Sciatic nerve (tissue), 2 donors: ENCODE measurements at regions not wholly inside any gene's neighbourhood (a gene's known extent, or its start where the extent isn't known, plus 50 kb on each side); places are given as distances from the start of the nearest gene placed in this dataset.

Experiments
- ATAC-seq: fragments of 200-7000 bp; cut with Tn5 transposase; one replicate; pipeline ENCODE4 v1.9.1; 2020; ENCODE audit warnings: mild to moderate bottlenecking, moderate library complexity
- DNase-seq: peaks from one replicate; pipeline ENCODE4 v3.0.0-alpha.2; 2020; ENCODE audit warnings: low spot score
- intact Hi-C: fragments of 100-400 bp; cut with DNase I; formaldehyde crosslinking; loops from one replicate; pipeline ENCODE4 v1.14.2; 2022
- donor health status: DM: no; HTN: no; CAD: no.
- donor health status: DM: no; HTN: no; CAD: no.

DNA sequence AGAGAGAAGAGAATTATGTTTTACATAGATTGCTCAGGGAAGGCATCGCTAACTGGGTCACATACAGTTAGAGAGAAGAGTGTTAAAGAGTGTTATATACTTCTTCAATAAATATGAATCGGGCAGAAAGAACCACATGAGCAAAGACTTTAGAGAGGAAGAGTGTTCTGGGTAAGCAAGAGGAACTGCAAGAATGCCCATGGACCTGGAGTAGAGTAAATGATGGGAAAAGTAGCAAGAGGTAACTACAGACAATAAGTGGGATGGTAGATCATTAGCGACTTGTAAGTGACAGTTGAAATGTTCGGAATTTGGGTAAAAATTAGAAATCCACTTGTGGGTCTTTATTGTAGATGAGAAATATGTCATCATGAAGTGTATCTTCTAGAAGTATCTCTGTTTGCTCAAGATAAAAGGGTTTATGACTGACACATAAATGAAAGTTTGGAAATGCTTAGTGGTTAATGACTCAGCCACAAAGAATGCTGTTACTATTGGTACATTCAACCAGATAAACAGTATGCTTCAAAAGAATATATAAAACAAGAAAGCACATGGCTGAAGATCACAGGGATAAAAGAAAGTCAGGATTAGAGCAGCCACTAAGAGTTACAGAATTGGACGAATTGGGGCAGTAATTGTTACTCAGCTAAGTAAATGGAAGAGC lies 229.3 kb downstream of the CASP12 start:
- intact Hi-C loops: loop anchor here (5.0 kb wide), 1 partner anchor 823 kb away; no protein-coding TSS in a partner anchor
- DNase-seq: no peak
- no peak for ATAC-seq

DNA sequence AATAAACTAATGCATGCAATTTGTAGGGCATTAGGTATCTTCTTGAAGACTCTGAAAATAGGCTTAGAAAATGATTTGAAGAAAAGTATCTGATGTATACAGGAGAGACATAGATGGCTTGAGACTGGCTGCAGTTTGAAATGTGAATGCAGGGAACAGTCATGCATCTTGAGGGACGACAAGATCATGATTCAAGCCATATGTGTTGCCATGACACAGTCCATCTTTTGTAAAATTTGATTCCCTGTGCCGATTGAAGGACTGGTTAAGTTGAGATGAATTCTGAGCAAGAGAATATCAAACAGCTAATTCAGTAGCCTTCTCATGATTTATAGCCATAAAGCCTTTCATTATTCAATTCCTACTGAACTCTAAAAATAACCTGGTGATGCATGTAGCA lies 231.6 kb downstream of the CASP12 start:
- ATAC-seq: no peak
- DNase-seq: no peak
- intact Hi-C loops: loop anchor here (5.0 kb wide), 1 partner anchor 826 kb away; no protein-coding TSS in a partner anchor

DNA sequence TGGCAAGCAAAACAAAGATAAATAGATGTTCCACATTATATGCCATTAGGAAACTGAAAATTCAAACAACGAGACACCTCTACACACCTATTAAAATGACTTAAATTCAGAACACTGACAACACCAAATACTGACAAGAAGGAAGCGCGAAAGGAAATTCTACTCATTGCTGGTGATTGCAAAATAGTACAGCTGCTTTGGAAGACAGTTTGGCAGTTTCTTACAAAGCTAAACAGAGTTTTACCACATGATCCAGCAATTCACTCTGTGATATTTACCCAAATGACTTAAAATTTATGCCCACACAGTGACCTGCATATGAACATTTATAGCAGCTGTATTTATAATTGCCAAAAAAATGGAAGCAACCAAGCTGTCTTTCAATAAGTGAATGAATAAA lies 232.6 kb downstream of the CASP12 start:
- intact Hi-C loops: loop anchor here (5.0 kb wide), 1 partner anchor 827 kb away; no protein-coding TSS in a partner anchor
- DNase-seq (no peak), ATAC-seq (peak; percentile 62)

DNA sequence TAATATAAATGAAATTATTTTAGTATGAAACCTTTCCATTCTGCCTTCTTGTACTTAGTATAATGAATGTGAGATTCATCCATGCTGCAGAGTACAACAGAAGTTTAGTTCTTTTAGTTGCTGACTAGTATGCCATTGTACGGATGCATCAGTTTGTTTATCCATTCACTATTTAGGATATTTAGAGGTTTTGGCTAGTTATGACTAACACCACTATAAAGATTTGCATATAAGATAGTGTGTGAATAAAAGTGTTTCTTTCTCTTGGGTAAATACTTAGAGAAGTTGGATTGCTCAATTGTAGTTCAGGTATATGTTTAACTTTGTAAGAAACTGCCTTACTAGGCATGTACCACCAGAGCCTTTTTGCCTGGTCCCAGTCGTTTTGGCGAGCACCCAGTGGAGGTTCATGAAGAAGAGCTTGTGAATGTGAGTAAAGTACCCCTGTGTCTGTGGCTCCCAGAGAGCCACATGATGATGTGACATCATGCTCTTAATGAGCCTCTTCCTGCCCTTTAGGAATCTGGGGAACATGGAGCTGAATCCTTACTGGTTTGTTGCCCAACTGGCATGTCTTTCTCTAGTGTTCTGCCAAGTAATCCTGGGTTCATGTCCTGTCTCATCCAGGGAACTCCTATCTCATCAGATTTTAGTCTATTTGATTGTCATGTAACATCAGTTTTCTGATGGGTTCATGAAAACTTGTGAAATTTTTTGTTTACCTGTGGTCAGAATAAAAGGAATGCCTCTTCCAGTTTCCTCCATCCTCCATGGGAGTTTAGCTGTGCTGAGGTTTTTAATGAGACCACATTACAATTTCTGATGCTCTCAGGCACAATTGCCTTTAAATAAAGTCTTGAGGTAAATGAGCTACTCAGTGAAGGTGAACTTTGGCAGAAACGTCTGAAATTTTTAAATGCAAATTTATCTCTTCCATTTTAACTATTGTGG lies 234.8 kb downstream of the CASP12 start:
- intact Hi-C loops: no loop called here
- DNase-seq: no peak
- no peak for ATAC-seq

DNA sequence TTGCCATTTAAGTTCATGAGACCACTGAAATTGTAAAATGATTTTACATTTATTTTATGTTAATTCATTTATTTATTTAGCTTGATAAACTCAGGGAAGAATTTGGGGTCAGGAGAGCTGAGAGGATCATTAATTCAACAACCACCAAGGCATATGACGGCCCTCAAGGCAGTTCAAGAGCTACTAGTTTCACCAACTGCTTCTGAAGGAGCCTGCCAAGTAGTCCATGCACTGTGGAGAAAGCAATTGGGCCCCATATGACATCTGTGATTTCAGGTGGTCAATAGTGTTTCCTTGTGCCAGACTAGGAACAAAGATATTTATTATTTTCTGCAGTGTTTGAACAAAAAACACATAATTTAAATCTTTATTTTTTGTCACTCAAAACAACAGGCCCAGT lies 236.4 kb downstream of the CASP12 start:
- DNase-seq (no peak), ATAC-seq (no peak)
- intact Hi-C loops: no loop called here

DNA sequence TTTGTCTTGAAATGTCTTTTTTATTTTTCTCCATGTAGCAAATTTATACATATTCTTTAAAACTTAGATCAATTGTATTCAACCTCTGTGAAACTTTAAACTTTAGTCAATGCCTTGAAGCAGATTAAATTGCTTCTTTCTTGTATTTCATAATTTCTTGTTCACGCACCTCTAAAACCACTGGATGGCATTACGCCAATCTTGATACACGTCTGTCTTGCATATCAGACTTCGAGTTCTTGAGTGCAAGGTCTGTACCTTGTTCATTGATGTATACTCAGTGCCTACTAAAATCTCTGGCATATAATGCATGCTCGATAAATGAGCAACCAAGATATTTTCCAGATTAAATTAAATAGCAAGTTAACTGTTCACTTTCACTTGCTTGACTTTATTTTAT lies 236.8 kb downstream of the CASP12 start:
- DNase-seq (no peak), ATAC-seq (no peak)
- intact Hi-C loops: no loop called here

DNA sequence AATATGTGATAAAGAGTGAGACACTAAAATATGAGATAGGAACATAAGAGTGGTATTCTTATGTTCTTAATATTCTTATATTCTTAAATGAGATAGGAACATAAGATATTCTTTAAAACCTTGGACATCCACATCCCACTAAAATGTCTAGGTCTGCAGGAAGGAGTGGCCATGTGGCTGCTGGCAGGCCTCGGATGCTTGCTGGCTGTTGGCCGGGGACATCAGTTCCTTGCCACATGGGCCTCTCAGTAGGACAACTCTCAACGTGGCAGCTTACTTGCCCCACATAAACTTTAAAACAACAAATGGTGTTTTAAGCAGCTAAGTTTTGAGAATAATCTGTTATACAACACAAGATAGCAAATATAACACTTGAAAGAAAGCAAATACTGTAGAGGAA lies 240.1 kb downstream of the CASP12 start:
- intact Hi-C loops: no loop called here
- ATAC-seq (no peak), DNase-seq (no peak)

DNA sequence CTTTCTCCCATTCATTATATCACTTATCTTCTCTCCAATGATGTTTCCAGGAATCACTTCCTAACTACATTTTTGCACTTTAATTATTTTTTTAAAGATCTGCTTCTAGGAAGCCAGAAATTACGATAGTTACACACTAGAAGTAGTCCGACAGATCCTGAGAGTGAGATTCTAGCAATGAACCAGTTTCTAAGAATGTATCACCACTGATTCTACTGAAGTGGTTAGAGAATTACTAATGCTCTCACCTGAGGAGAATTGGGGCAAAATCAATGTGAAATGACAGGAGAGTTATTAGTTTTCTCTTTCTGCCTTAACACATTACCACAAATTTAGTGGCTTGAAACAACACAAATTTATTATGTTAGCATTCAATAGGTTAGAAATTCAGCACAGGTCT lies 241.2 kb downstream of the CASP12 start:
- intact Hi-C loops: no loop called here

DNA sequence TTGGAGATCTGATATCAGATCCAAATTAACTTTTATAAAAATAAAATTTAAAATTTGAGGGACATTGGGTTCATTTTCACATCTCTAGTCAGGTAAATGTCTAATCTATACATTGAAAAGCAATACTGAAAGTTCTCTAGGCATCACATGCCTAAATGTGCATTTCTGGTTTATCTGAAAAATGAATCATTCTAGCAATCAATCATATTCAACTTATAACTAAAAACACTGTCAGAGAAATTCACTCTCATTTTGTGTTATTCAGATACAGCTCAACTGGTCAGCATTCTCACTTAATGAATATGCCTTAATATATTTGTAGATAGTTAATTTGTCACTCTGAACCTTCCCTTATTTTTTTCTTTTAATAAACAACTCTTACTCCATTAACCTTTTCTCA lies 243.2 kb downstream of the CASP12 start:
- DNase-seq: no peak
- intact Hi-C loops: no loop called here
- ATAC-seq: no peak

More for the DNA sequence above, 241.2 kb downstream of the CASP12 start:
- DNase-seq (no peak), ATAC-seq (no peak)

DNA sequence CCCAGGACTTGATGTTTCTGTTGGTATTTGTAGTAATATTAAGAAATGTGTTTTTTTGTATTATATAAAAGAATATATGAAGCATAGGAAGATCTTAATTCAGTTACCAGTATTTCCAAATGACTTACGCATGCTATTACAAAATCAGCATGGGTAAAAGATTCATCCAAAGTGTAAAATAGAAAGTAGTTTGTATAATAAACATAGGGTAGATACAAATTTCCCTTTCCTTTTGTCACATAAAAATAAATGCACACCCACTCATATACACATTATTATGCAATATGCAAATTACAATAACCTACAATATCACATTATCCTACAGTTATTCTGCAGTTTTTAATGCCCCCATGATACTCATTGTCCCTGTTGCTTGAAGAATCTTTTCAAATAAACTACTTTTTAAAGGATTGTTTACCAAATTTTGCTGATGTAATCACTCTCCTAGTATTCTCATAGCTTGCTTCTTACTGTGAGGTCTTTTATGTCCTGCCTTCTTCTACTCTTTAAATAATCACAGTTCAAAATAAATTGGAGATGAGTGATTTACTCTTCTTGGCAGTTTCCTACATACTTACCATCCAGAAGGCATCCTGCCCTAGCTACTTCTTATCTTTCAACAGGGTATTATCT lies 244.0 kb downstream of the CASP12 start:
- DNase-seq (no peak), ATAC-seq (no peak)
- intact Hi-C loops: no loop called here

DNA sequence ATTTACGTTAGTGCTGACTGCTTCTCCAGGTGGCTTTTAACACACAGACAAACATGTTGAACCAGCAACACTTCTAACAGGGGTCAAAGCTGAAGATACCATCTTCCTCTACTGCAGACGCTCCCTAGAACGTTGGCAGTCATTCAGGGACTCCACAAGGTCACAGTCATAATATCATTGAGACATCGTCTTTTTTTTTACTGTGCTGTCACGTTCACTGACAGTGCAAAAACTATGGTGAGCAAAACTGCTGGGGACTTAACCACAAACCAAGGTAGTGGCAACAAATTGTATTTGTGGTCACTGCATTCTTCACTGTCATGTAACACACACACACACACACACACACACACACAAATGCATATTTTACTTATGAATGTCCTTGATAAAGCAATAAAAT lies 244.9 kb downstream of the CASP12 start:
- ATAC-seq (peak; percentile 42), DNase-seq (no peak)
- intact Hi-C loops: no loop called here

DNA sequence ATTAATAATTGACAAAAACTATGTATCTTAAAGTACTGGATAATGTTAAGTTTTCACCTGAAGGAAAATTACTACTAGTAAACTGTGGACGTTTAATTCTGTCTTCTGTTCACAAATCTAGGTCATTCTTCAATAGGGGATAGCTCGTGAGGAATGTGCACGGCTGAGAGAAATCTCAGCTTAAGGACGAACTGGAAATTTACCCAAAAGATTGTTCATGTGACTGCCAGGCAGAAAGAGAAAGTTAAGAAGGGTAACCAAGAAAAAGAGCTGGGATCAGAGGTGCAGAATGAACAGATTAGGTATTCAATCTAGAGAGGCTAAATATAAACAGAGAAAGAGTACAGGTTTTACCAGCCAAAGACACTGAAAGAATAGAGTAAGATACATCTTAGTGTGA lies 245.3 kb downstream of the CASP12 start:
- DNase-seq (no peak), ATAC-seq (peak; percentile 15)
- intact Hi-C loops: no loop called here

DNA sequence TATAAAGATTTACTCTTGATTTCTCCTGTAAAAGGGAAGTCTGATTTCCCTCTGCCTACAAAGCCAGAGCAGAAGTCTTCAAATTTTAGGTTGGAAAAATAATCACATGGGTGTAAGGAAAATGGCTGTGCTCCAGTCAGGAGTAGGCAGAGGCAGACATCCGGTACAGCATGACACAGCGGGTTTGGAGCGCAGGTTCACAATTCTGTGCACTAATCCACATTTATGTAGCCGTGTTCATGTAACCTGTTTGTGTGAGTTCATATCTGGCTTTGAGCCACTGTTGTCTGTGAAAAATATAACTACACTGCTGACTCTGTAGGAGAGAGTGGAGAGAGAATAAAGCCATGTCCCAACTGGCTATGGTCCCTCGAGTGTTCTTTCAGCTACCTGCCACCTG lies 248.0 kb downstream of the CASP12 start:
- intact Hi-C loops: no loop called here
- DNase-seq: no peak
- no peak for ATAC-seq

DNA sequence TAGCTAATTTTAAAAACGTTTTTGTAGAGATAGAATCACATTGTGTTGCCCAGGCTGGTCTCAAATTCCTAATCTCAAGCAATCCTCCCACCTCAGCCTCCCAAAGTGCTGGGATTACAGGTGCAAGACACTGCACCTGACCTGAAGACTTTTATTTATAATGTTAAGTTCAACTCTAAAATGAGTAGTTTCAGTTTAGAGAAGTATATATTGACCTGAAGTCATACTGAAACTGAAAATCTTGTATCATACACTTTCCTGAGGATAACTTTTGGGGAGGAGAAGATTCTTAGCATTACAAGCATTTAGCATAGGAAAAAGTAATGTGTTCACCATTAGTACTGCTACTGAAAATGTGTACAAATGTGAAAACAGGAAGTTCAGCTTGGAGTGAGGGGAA lies 249.3 kb downstream of the CASP12 start:
- intact Hi-C loops: no loop called here
- ATAC-seq (no peak), DNase-seq (no peak)

DNA sequence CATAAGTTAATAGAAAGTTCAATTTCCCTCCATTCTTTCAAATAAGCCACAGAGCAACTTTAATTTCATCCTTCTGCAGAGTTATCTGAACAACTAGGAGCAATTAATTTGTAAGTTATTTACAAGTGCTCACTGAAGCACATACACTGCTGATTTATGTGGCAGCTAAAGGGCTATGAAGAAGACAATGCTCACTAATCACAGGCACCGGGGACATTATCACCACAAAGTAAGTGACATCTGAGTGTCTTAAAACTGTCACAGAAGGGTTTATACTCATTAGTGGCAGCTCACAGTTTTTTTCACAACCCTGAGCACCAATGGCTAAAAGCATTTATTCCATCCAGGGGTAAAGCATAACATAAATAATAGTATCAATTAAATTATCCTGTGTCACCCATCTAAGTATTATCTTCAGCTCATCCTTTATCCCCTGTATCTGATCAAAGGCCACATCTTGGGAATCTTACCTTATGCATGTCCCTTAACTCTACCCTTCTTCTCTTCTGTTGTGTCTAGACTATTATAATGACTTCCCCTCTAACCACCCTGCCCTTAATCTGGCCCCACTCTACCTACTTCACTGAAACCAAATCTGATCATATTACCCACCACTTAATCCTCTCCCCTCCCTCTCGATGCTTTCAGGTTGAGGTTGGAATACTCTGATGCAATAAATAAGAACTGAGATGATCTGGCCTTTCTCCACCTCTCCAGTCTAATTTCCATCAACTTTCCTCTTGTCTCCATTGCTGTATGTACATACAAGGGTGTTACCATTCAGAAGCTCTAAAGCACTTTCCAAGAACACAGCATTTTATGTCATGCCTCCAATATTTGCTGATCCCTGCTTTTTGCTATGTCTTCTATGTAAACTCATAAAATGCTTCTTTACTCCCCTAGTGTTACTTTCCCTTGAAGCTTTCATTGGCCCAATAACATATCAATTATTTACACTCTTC lies 252.7 kb downstream of the CASP12 start:
- ATAC-seq (no peak), DNase-seq (no peak)
- intact Hi-C loops: no loop called here

DNA sequence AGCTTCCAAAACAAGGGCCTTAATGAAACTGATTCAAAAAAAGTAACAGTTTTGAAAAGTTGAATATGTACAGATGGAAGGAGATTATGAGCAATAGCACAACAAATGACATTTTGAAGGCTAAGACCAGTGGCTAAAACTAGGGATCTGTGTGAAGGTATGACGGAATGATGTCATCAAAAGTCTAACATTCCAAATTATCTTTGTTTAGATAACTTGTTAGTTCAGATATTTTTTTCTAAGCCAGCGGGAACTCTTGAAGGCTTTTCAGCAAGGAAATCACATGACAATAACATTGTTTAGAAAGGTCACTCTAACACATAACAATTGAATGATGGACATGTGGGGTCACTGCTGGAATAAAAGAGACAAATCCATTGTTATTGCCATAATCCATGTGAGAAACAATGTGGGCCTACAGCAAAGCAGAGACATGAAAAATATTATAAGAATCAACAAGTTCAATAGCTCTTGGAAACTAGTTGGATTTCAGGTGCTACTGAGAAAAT lies 260.5 kb downstream of the CASP12 start:
- ATAC-seq (no peak), DNase-seq (no peak)
- intact Hi-C loops: no loop called here

DNA sequence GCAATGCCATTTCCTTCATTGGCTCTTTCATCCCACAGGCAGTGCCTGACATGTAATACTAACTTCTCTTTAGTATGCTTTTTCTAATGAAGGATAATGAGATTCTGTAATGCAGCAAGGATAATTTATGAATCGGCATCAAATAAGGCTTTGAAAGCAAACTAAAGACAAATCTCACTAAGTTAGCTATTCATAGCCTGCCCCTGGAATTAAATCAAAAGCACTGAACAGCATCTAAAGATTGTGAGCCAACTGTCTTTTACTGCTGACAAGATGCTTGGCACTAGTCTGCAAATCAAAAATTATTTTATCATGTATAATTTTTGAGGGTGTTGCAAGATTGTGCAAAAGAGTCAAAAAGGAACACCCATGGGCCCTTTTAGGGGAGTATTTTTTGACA lies 265.0 kb downstream of the CASP12 start:
- DNase-seq: no peak
- ATAC-seq: no peak
- intact Hi-C loops: no loop called here

DNA sequence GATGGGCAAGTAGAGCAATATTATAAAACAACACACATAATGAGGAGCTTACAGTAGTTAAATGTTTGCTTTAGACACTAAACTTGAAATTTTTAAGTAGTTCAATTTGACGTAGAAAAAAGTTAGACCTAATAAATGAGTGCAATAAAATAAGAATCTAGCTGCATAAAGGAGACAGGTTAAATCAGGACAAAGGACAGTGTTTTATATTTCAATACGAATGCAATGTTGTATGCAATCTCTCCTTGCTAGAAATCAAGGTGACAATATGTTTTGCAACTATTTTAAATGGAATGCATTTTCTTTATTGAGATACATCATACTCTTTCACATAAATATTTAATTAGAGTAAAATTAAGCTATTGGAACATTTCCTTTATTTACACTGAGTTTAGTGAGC lies 267.9 kb downstream of the CASP12 start:
- ATAC-seq (no peak), DNase-seq (no peak)
- intact Hi-C loops: no loop called here

DNA sequence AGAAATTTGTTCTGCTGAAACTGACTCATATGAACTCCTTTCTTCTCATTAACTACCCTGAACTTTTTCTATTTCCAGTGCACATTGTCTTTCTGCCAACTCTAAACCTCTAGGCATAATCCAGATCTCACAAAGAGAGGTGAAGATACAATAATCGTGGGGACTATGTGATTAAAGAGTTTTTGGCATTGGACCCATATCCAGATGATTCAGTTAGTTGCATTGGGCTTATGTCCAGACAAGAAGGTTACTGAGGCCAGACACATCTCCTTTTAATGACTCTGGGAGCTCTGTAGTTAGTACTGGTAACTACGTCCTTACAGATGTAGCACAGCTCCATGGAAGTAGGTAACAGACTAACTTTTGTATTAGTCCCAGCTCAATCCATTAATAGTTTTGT lies 273.0 kb downstream of the CASP12 start:
- intact Hi-C loops: no loop called here
- DNase-seq (no peak), ATAC-seq (no peak)
